ENCODE measurements at regions not wholly inside any gene's neighbourhood (a gene's known extent, or its start where the extent isn't known, plus 50 kb on each side); places are given as distances from the start of the nearest gene placed in this dataset.

GRCh38 chr2:34188464-34189303, 589.6 kb upstream of the FAM98A start:
- H3K9me3 ChIP-seq: no peaks in the 10 kb centered on the region
- DNase-seq (no peak), ATAC-seq (no peak)
- no peaks in the 10 kb centered on the region for H3K36me3 ChIP-seq
- 46% methylated on average over 6 of the region's 6 CpGs for WGBS (ENCODE audit: insufficient coverage, low coverage, low lambda C conversion rate, missing lambda C conversion rate)
- TF ChIP-seq CTCF (IDR thresholded peaks at IDR 0.05): no peak
- no peak for TF ChIP-seq POLR2A (IDR thresholded peaks at IDR 0.05)
- intact Hi-C loops (cut with DNase I): no loop called here
- H3K4me1 ChIP-seq: no peaks in the 10 kb centered on the region
- no peak overlapping the region for H3K4me3 ChIP-seq
- no peak overlapping the region for H3K27ac ChIP-seq
- no peaks in the 10 kb centered on the region for H3K27me3 ChIP-seq

GRCh38 chr2:34179511-34179910, 580.4 kb upstream of the FAM98A start:
- intact Hi-C loops (cut with DNase I): no loop called here
- Histone ChIP-seq H3K36me3 (no peaks in the 10 kb centered on the region), H3K27ac (no peak overlapping the region), H3K9me3 (no peaks in the 10 kb centered on the region), H3K27me3 (no peaks in the 10 kb centered on the region), H3K4me3 (no peak overlapping the region), H3K4me1 (no peaks in the 10 kb centered on the region)
- 51% methylated on average over 3 of the region's 3 CpGs for WGBS (ENCODE audit: insufficient coverage, low coverage, low lambda C conversion rate, missing lambda C conversion rate)
- TF ChIP-seq CTCF (IDR thresholded peaks at IDR 0.05) (no peak), POLR2A (IDR thresholded peaks at IDR 0.05) (no peak)
- DNase-seq (no peak), ATAC-seq (no peak)

- Histone ChIP-seq H3K4me3 (no peak overlapping the region), H3K27me3 (no peaks in the 10 kb centered on the region), H3K27ac (no peak overlapping the region), H3K36me3 (no peaks in the 10 kb centered on the region), H3K4me1 (no peaks in the 10 kb centered on the region), H3K9me3 (no peaks in the 10 kb centered on the region)
- DNase-seq (no peak), ATAC-seq (no peak)
- intact Hi-C loops (cut with DNase I): no loop called here
- no peak for TF ChIP-seq POLR2A (IDR thresholded peaks at IDR 0.05)
- no peak for TF ChIP-seq CTCF (IDR thresholded peaks at IDR 0.05)
Measured at GRCh38 chr2:34178482-34178881, 579.4 kb upstream of the FAM98A start.

- H3K27me3 ChIP-seq: no peaks in the 10 kb centered on the region
- TF ChIP-seq POLR2A (IDR thresholded peaks at IDR 0.05) (no peak), CTCF (IDR thresholded peaks at IDR 0.05) (no peak)
- H3K9me3 ChIP-seq: no peaks in the 10 kb centered on the region
- intact Hi-C loops (cut with DNase I): no loop called here
- H3K36me3 ChIP-seq: no peaks in the 10 kb centered on the region
- ATAC-seq (no peak), DNase-seq (no peak)
- H3K4me1 ChIP-seq: no peaks in the 10 kb centered on the region
- no peak overlapping the region for H3K4me3 ChIP-seq
- H3K27ac ChIP-seq: no peak overlapping the region
Measured at GRCh38 chr2:34176693-34177092, 577.6 kb upstream of the FAM98A start.

- 32% methylated on average over 2 of the region's 2 CpGs for WGBS (ENCODE audit: insufficient coverage, low coverage, low lambda C conversion rate, missing lambda C conversion rate)
- intact Hi-C loops (cut with DNase I): no loop called here
Measured at GRCh38 chr2:34174506-34174905, 575.4 kb upstream of the FAM98A start.

More at GRCh38 chr2:34174506-34174905, 575.4 kb upstream of the FAM98A start:
- Histone ChIP-seq H3K4me3 (no peak overlapping the region), H3K36me3 (no peaks in the 10 kb centered on the region), H3K9me3 (no peaks in the 10 kb centered on the region), H3K27me3 (no peaks in the 10 kb centered on the region), H3K4me1 (no peaks in the 10 kb centered on the region), H3K27ac (no peak overlapping the region)
- TF ChIP-seq CTCF (IDR thresholded peaks at IDR 0.05) (no peak), POLR2A (IDR thresholded peaks at IDR 0.05) (no peak)
- ATAC-seq (no peak), DNase-seq (no peak)

Measured in right lobe of liver (tissue), 6 donors.